Transverse colon (tissue), 4 donors: ENCODE measurements at regions not wholly inside any gene's neighbourhood (a gene's known extent, or its start where the extent isn't known, plus 50 kb on each side); places are given as distances from the start of the nearest gene placed in this dataset.

Source experiments
- CTCF ChIP-seq, 5 experiments: fragments of 200-600 bp in 3 of 5; fragments of 450-650 bp in 2 of 5; sonication (generic) in 3 of 5; IDR thresholded peaks; 1 replicate in 2 of 5; 2 replicates in 3 of 5; pipeline ENCODE4 v1.5.1; 2016 to 2017; ENCODE audit warnings: antibody characterized with exemption in 5 of 5, inconsistent platforms in 3 of 5, mild to moderate bottlenecking in 2 of 5, moderate library complexity in 1 of 5
- POLR2AphosphoS5 ChIP-seq, 3 donors: sonication (generic); formaldehyde crosslinking; IDR thresholded peaks; one replicate each; pipeline ENCODE4 v1.6.1; 2016; ENCODE audit warnings: antibody characterized with exemption in 3 of 3

- TF ChIP-seq POLR2AphosphoS5 (IDR thresholded peaks at IDR 0.05) (no peak), CTCF (IDR thresholded peaks at IDR 0.05) (no peak)
Observed at GRCh38 chr4:110840221-110840654, 217.4 kb upstream of the PITX2 start.
